ENCODE measurements at regions not wholly inside any gene's neighbourhood (a gene's known extent, or its start where the extent isn't known, plus 50 kb on each side); places are given as distances from the start of the nearest gene placed in this dataset.
"Not testable (repeated sequence)": the region's sequence is repeated elsewhere in the genome, so short reads cannot be mapped to it uniquely, and the experiment has no call there.

GRCh38 chr20:1731828-1732375 lies 74.3 kb upstream of the SIRPG start:
- H3K4me1 Mint-ChIP-seq (ENCODE audit: low read depth); H3K9me3 Mint-ChIP-seq; H3K27me3 Mint-ChIP-seq; H3K27ac Mint-ChIP-seq; H3K4me3 Mint-ChIP-seq; H3K36me3 Mint-ChIP-seq (ENCODE audit: low read depth): not testable (repeated sequence)
- intact Hi-C loops (cut with micrococcal nuclease): loop anchor here (5.0 to 10.0 kb wide), 3 partner anchors 147 to 225 kb away; no protein-coding TSS in a partner anchor

GRCh38 chr20:1730981-1731711 lies 73.6 kb upstream of the SIRPG start:
- not testable (repeated sequence) for H3K27ac Mint-ChIP-seq; H3K36me3 Mint-ChIP-seq (ENCODE audit: low read depth); H3K9me3 Mint-ChIP-seq; H3K4me1 Mint-ChIP-seq (ENCODE audit: low read depth); H3K4me3 Mint-ChIP-seq; H3K27me3 Mint-ChIP-seq
- intact Hi-C loops (cut with micrococcal nuclease): loop anchor here (5.0 to 10.0 kb wide), 3 partner anchors 146 to 224 kb away; no protein-coding TSS in a partner anchor

GRCh38 chr20:1727303-1727702 lies 69.7 kb upstream of the SIRPG start:
- H3K36me3 Mint-ChIP-seq (ENCODE audit: low read depth); intact Hi-C loops (cut with micrococcal nuclease); H3K27me3 Mint-ChIP-seq; H3K27ac Mint-ChIP-seq; H3K4me3 Mint-ChIP-seq: not testable (repeated sequence)
- peaks cover 12% of the 10 kb centered on the region for H3K9me3 Mint-ChIP-seq
- peaks cover 14% of the 10 kb centered on the region for H3K4me1 Mint-ChIP-seq (ENCODE audit: low read depth)

- no peaks in the 10 kb centered on the region for H3K36me3 Mint-ChIP-seq (ENCODE audit: low read depth)
- no peak overlapping the region for H3K4me3 Mint-ChIP-seq
- no peak overlapping the region for H3K27ac Mint-ChIP-seq
- H3K9me3 Mint-ChIP-seq: peaks cover 12% of the 10 kb centered on the region
- H3K4me1 Mint-ChIP-seq (ENCODE audit: low read depth): peaks cover 29% of the 10 kb centered on the region
- intact Hi-C loops (cut with micrococcal nuclease): no loop called here
- H3K27me3 Mint-ChIP-seq: peaks cover 2% of the 10 kb centered on the region
These were observed 67.3 kb upstream of the SIRPG start for GRCh38 chr20:1724901-1725300.

GRCh38 chr20:1722513-1723050 lies 65.0 kb upstream of the SIRPG start:
- peaks cover 12% of the 10 kb centered on the region for H3K27me3 Mint-ChIP-seq
- peaks cover 12% of the 10 kb centered on the region for H3K9me3 Mint-ChIP-seq
- peaks cover 36% of the 10 kb centered on the region for H3K4me1 Mint-ChIP-seq (ENCODE audit: low read depth)
- no peaks in the 10 kb centered on the region for H3K36me3 Mint-ChIP-seq (ENCODE audit: low read depth)
- peak overlapping the region; percentile 41 for H3K27ac Mint-ChIP-seq
- intact Hi-C loops (cut with micrococcal nuclease): no loop called here
- H3K4me3 Mint-ChIP-seq: no peak overlapping the region

- intact Hi-C loops (cut with micrococcal nuclease): no loop called here
- Mint-ChIP-seq H3K27ac (peak overlapping the region; percentile 41), H3K9me3 (peaks cover 12% of the 10 kb centered on the region), H3K36me3 (ENCODE audit: low read depth) (no peaks in the 10 kb centered on the region), H3K4me3 (no peak overlapping the region), H3K27me3 (peaks cover 12% of the 10 kb centered on the region), H3K4me1 (ENCODE audit: low read depth) (peaks cover 36% of the 10 kb centered on the region)
These were observed 64.3 kb upstream of the SIRPG start for GRCh38 chr20:1721687-1722512.

- Mint-ChIP-seq H3K9me3 (peaks cover 12% of the 10 kb centered on the region), H3K27ac (no peak overlapping the region), H3K4me1 (ENCODE audit: low read depth) (peaks cover 44% of the 10 kb centered on the region), H3K27me3 (peaks cover 16% of the 10 kb centered on the region), H3K4me3 (no peak overlapping the region), H3K36me3 (ENCODE audit: low read depth) (no peaks in the 10 kb centered on the region)
- intact Hi-C loops (cut with micrococcal nuclease): no loop called here
These were observed 63.4 kb upstream of the SIRPG start for GRCh38 chr20:1720845-1721475.

- intact Hi-C loops (cut with micrococcal nuclease): no loop called here
- H3K27ac Mint-ChIP-seq: no peak overlapping the region
- peaks cover 12% of the 10 kb centered on the region for H3K9me3 Mint-ChIP-seq
- H3K4me3 Mint-ChIP-seq: no peak overlapping the region
- no peaks in the 10 kb centered on the region for H3K36me3 Mint-ChIP-seq (ENCODE audit: low read depth)
- peaks cover 44% of the 10 kb centered on the region for H3K4me1 Mint-ChIP-seq (ENCODE audit: low read depth)
- peaks cover 20% of the 10 kb centered on the region for H3K27me3 Mint-ChIP-seq
These were observed 62.6 kb upstream of the SIRPG start for GRCh38 chr20:1720226-1720625.

- H3K36me3 Mint-ChIP-seq (ENCODE audit: low read depth): no peaks in the 10 kb centered on the region
- peaks cover 3% of the 10 kb centered on the region for H3K9me3 Mint-ChIP-seq
- H3K4me3 Mint-ChIP-seq: no peak overlapping the region
- intact Hi-C loops (cut with micrococcal nuclease): no loop called here
- H3K27ac Mint-ChIP-seq: no peak overlapping the region
- H3K4me1 Mint-ChIP-seq (ENCODE audit: low read depth): peaks cover 38% of the 10 kb centered on the region
- peaks cover 23% of the 10 kb centered on the region for H3K27me3 Mint-ChIP-seq
These were observed 61.2 kb upstream of the SIRPG start for GRCh38 chr20:1718604-1719384.

GRCh38 chr20:1712634-1713624 lies 55.4 kb upstream of the SIRPG start:
- intact Hi-C loops (cut with micrococcal nuclease): no loop called here
- Mint-ChIP-seq H3K4me1 (ENCODE audit: low read depth) (peaks cover 25% of the 10 kb centered on the region), H3K27me3 (peaks cover 26% of the 10 kb centered on the region), H3K9me3 (peaks cover 16% of the 10 kb centered on the region), H3K4me3 (no peak overlapping the region), H3K27ac (no peak overlapping the region), H3K36me3 (ENCODE audit: low read depth) (no peaks in the 10 kb centered on the region)

- peaks cover 34% of the 10 kb centered on the region for H3K4me1 Mint-ChIP-seq (ENCODE audit: low read depth)
- intact Hi-C loops (cut with micrococcal nuclease): no loop called here
- H3K4me3 Mint-ChIP-seq: no peak overlapping the region
- H3K27me3 Mint-ChIP-seq: peaks cover 26% of the 10 kb centered on the region
- H3K9me3 Mint-ChIP-seq: peaks cover 16% of the 10 kb centered on the region
- no peaks in the 10 kb centered on the region for H3K36me3 Mint-ChIP-seq (ENCODE audit: low read depth)
- no peak overlapping the region for H3K27ac Mint-ChIP-seq
These were observed 54.4 kb upstream of the SIRPG start for GRCh38 chr20:1711826-1712601.

GRCh38 chr20:1711266-1711665 lies 53.7 kb upstream of the SIRPG start:
- Mint-ChIP-seq H3K36me3 (ENCODE audit: low read depth) (no peaks in the 10 kb centered on the region), H3K4me3 (no peak overlapping the region), H3K27me3 (peaks cover 28% of the 10 kb centered on the region), H3K9me3 (peaks cover 16% of the 10 kb centered on the region), H3K4me1 (ENCODE audit: low read depth) (peaks cover 35% of the 10 kb centered on the region), H3K27ac (no peak overlapping the region)
- intact Hi-C loops (cut with micrococcal nuclease): no loop called here
